Nephron progenitor cell (in vitro differentiated cells): ENCODE measurements at regions not wholly inside any gene's neighbourhood (a gene's known extent, or its start where the extent isn't known, plus 50 kb on each side); places are given as distances from the start of the nearest gene placed in this dataset.

ENCODE experiments used
- DNase-seq: peaks from one replicate; pipeline ENCODE4 v3.0.0; 2021
- H3K27ac Mint-ChIP-seq: 2 replicates; pipeline ENCODE4 v1.8.0; 2021; ENCODE audit warnings: mild to moderate bottlenecking, moderate library complexity, mixed read lengths
- H3K27me3 Mint-ChIP-seq: 2 replicates; pipeline ENCODE4 v1.8.0; 2021; ENCODE audit warnings: mild to moderate bottlenecking, low read depth, mixed read lengths; ENCODE audit not compliant: poor library complexity
- H3K36me3 Mint-ChIP-seq: 2 replicates; pipeline ENCODE4 v1.8.0; 2021; ENCODE audit warnings: low read depth, mixed read lengths
- H3K4me1 Mint-ChIP-seq: 2 replicates; pipeline ENCODE4 v1.8.0; 2021; ENCODE audit warnings: mixed read lengths
- H3K4me3 Mint-ChIP-seq: 2 replicates; pipeline ENCODE4 v1.8.0; 2021; ENCODE audit warnings: mild to moderate bottlenecking, moderate library complexity, mixed read lengths
- H3K9me3 Mint-ChIP-seq: 2 replicates; pipeline ENCODE4 v1.8.0; 2021; ENCODE audit warnings: mild to moderate bottlenecking, moderate library complexity, mixed read lengths
- TF ChIP-seq, protein P1 (sequence below): fragments of 200-600 bp; sonication (generic); IDR thresholded peaks from 2 replicates; pipeline ENCODE4 v1.5.0; 2021; ENCODE audit warnings: antibody characterized with exemption

DNA sequence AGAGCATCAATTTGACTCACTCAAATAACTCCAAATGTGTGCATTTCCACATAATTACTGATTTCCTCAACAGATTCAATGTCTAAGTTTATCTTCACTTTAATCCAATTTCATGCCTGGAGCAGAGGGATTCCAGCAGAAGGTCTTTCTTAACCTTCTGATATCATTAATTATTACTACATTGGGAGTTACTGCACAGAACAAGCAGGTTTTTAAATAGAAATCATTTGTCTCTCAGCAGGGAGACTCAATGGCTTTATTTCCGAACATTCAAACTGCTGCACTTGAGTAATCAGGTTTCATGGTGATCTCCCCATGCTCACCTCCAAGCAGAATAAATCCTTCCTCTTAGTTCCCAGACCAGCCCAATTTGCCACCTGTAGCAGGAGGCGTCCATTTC is 264.8 kb upstream of the IGF1R start:
- Mint-ChIP-seq H3K4me3 (no peak overlapping the region), H3K4me1 (peaks cover 17% of the 10 kb centered on the region), H3K27ac (no peak overlapping the region), H3K36me3 (peaks cover 6% of the 10 kb centered on the region), H3K9me3 (peaks cover 18% of the 10 kb centered on the region), H3K27me3 (peaks cover 19% of the 10 kb centered on the region)
- DNase-seq: no peak
- TF ChIP-seq, protein P1, sequence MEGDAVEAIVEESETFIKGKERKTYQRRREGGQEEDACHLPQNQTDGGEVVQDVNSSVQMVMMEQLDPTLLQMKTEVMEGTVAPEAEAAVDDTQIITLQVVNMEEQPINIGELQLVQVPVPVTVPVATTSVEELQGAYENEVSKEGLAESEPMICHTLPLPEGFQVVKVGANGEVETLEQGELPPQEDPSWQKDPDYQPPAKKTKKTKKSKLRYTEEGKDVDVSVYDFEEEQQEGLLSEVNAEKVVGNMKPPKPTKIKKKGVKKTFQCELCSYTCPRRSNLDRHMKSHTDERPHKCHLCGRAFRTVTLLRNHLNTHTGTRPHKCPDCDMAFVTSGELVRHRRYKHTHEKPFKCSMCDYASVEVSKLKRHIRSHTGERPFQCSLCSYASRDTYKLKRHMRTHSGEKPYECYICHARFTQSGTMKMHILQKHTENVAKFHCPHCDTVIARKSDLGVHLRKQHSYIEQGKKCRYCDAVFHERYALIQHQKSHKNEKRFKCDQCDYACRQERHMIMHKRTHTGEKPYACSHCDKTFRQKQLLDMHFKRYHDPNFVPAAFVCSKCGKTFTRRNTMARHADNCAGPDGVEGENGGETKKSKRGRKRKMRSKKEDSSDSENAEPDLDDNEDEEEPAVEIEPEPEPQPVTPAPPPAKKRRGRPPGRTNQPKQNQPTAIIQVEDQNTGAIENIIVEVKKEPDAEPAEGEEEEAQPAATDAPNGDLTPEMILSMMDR: no peak

DNA sequence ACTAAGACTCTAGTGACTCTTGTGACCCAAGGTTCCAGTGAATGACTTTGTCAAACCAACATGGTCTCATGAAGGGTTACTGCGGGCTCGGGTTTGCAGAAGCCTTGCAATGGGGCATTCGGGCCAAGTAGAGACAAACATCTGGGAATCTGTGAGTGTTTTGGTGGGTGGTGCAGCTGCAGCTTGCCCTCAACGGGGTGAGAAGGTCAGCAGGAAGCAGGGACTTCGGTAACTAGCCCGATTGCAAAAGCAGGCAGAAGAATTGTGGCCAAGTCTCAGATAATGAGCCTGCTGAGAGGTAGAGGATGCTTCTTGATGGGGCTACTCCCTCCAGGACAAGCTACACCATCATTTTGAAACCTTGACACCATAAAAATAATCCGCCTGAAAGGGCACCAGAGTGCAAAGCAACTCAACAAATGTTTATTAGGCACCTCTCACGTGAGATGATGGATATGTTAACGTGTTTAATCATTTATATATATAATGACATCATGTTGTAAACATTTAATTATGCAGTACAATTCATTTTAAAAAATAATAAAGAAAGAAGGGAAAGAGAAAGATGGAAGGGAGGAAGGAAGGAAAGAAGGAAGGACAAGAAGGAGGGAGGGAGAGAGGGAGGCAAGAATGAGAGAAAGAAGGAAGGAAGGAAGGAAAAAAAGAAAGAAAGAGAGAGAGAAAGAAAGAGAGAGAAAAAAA is 263.9 kb upstream of the IGF1R start:
- Mint-ChIP-seq H3K4me3 (no peak overlapping the region), H3K27ac (peak overlapping the region; percentile 21), H3K9me3 (peaks cover 9% of the 10 kb centered on the region), H3K27me3 (peaks cover 19% of the 10 kb centered on the region), H3K4me1 (peaks cover 17% of the 10 kb centered on the region), H3K36me3 (no peaks in the 10 kb centered on the region)
- no peak for DNase-seq
- TF ChIP-seq, protein P1: no peak

DNA sequence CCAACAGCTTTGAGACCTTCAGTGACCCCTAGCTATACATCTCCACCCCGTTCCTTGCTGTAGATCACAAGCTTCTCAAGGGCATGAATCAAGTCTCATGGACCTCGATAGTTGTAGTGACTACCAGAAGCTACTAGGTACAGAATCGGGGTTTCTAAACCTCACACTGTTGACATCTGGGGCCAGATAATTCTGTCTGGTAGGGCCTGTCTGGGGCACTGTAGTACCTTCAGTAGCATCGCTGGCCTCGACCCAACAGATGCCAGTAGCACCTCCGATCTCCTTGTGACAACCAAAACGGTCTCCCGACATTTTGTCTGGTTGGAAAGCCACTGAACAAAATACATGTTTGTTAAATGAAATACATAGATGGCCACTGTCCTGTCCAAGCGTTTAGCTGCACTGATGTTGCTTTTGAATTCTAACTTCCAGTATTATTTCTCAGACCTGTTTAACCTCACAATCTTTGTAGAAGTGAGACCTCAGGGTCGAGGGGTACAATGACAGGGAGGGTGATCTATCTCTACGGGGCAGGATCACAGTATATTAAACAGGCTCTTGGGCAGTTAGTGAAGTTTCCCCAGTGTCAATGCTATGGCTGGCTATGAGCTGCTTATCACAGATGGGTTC is 262.5 kb upstream of the IGF1R start:
- Mint-ChIP-seq H3K4me1 (peaks cover 17% of the 10 kb centered on the region), H3K27me3 (peaks cover 17% of the 10 kb centered on the region), H3K36me3 (no peaks in the 10 kb centered on the region), H3K9me3 (no peaks in the 10 kb centered on the region), H3K4me3 (no peak overlapping the region), H3K27ac (peak overlapping the region; percentile 28)
- no peak for DNase-seq
- TF ChIP-seq, protein P1: no peak

DNA sequence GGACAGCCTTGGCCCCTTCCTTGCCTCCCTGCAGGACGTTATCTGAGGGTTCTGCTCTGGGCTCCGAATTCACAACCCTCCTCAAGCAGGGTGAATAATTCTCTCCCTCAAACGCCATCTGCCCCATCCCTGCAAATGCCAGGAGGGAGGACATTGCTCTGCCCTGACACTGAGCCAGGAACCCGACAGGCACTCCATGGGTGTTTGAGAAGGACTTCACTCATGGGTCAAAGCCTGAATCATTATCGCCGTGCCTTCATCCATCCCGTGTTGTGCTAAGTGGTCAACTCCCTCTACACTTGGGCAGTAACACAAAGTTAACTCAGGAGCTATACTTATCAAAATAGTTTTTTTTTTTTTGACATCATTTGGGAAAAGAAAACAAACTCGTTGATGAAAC is 261.8 kb upstream of the IGF1R start:
- no peak overlapping the region for H3K4me3 Mint-ChIP-seq
- H3K9me3 Mint-ChIP-seq: no peaks in the 10 kb centered on the region
- H3K36me3 Mint-ChIP-seq: no peaks in the 10 kb centered on the region
- peak overlapping the region; percentile 28 for H3K27ac Mint-ChIP-seq
- DNase-seq: no peak
- H3K4me1 Mint-ChIP-seq: peaks cover 17% of the 10 kb centered on the region
- peaks cover 10% of the 10 kb centered on the region for H3K27me3 Mint-ChIP-seq
- TF ChIP-seq, protein P1: no peak

DNA sequence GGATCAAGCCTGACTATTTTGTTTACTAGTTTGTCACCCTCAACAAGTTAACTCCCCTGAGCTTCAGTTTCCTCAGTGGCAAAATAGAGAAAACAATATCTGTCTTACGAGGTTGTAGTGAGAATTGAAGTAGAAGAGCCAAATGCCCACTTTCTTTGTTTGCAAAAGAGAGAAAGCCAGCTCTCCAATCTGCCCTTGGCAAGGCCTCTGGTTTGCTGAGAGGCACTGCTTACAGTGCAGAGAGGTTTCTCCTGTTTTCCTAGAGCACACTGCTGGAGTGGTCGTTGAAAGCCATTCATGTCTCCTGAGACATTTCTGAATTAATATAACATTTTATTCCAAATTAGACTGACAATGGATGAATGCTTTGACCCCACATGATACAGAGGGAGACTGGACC is 260.5 kb upstream of the IGF1R start:
- Mint-ChIP-seq H3K27me3 (peaks cover 8% of the 10 kb centered on the region), H3K27ac (no peak overlapping the region), H3K4me1 (peaks cover 17% of the 10 kb centered on the region), H3K36me3 (no peaks in the 10 kb centered on the region), H3K9me3 (no peaks in the 10 kb centered on the region), H3K4me3 (no peak overlapping the region)
- no peak for DNase-seq
- TF ChIP-seq, protein P1: no peak
